CD4-positive, alpha-beta T cell treated with Interleukin-17A for 4 hours (primary cell): ENCODE measurements at regions not wholly inside any gene's neighbourhood (a gene's known extent, or its start where the extent isn't known, plus 50 kb on each side); places are given as distances from the start of the nearest gene placed in this dataset.

Experiments used
- DNase-seq: peaks from one replicate; pipeline ENCODE4 v3.0.0-alpha.2; 2020; ENCODE audit warnings: mixed read lengths

DNA sequence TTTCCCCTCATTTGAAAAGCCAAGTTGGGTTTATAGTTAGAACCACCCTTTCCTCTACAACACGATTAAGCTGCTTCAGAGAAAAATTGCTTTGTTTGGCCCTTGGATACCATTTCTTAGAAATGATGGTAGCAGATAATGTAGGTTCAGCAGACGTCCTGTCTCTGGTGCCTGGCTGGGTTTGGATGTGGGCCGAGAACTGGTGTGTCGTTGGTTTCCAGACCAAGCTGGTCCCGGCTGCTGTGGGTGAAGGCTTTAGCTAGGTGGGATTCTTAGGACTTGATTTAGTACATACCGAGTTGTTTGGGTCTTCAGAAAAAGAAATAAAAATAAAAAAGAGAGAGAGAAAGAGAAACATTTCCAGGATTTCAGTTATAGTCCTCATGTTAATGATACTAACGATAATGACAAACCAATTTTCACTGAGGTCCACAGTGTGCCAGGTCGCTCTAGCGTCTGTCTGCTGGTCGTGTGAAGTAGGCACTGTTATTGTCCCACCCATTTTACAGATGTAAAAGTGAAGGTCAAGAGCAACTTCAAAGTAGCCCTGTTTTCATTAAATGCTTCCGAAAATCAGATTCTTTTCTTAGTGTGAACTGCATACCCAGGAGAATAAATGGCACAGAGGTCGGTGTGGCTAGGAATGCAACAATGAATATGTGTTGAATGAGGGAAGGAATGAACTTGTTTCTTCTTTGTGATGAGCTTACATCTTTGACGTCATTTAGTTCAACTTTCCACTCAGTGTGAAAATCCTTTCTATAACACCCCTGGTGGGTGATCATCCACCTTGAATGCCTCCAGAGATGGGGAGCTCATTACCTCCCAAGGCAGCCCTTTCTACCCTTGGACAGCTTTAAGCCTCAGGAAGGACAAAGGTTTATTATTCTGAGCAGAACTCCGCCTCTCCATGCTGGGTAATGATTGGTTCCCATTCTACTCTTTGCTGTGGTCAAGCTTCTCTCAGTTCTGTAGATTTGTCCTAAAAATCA lies 115.9 kb downstream of the INHBB start:
- no peak for DNase-seq

DNA sequence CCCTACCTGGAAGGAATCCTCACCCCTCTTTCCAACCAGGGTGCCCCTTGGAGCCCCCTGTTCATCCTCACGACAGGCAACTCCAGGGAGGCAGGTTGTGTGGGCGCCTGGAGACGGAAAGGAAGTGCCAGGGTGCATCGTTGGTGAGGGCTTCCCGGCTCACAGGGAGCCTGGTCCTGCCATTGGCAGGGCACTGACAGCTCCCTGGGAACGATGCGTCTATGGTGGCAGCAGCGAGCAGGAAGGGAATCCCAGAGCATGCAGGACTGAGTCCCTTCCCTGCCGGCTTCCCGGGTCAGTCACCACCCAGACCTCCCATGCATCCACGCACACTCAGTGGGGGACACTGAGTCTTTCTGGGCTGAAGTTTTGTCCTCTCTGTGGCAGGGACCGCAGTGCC lies 117.6 kb downstream of the INHBB start:
- DNase-seq: no peak

DNA sequence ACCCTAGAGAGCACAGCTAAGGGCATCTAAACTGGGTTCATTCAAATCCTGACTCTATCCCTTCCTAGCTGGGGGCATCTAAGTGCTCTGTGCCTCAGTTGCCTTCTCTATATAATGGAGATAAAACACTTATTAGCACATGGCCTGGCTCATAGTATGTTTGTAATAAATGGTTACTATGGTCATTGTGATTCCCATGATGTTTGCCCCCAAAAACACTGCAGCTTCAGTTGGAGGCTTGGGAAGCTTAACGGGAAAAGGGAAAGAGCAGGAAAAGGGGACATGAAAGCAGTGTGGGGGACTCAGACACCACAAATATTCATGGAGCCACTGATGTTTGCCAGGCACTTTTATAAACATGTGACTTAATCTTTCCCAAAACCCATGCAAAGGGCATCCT lies 118.1 kb downstream of the INHBB start:
- DNase-seq: no peak

DNA sequence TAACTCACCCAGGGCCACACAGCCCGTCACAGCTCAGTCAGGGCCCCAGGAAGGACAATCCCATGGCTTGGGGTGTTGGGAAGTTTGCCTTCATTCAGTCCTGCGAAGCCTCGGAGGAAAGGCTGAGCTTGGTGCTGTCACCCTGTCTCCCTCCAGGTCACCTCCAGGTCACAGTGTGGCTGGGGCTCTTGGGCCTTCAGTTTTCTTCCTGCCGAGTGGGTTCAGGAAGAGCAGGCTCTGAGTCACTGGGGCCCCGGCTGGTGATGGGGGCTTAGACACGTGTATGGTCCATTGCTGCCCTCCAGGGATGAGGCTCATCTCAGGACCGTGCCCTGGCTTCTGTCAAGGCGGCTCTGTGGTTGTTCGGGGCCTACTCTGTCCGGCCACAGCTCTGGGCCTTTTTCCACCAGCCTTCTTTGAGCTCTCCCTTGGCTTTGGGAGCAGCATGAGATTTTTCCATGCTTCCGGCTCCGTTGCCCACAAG lies 118.6 kb downstream of the INHBB start:
- no peak for DNase-seq

DNA sequence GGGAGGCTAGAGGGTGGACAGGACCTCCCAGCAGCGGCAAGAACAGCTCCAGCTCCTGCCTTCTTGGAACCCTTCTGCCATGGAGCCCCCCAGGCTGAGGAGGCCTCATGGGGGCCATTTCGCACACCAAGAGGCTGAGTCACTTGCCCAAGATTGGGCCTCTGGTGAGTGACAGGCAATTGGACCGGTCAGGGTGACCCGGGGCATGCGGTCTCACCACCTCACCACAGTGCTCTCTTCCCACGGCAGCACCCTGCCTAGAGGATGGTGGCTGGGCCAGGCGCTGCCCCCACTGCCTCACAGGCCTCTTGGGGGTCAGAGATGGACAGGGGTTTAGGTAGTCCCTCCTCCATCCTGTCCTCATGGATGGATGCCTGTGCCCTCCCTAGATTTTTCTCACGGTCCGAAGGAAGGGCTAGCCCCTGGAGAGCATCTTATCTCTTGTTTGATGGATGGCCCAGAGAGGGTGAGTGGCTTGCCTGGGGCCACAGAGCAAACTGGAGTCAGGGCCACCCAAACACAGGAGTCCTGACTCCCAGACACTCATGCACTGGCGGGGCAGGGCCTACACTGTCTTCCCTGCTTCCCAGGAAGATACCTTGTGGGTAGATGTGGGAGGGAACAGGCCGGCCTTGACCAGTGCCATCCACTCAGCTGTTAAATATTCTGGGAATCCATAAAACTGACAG lies 119.2 kb downstream of the INHBB start:
- no peak for DNase-seq

DNA sequence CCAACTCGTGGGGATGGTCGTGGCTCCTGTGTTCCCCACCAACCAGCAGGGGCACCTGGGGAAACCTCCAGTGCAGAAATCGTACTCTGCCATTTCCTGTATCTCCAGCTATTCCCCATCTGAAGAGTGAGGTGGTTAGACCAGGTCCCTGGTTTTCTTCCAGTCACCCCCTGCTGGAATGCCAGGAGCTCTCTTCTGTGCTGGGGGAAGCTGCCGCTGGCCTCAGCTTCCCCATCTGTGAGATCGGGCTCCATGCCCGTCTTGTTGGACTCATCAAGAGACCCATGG lies 119.7 kb downstream of the INHBB start:
- DNase-seq: no peak

DNA sequence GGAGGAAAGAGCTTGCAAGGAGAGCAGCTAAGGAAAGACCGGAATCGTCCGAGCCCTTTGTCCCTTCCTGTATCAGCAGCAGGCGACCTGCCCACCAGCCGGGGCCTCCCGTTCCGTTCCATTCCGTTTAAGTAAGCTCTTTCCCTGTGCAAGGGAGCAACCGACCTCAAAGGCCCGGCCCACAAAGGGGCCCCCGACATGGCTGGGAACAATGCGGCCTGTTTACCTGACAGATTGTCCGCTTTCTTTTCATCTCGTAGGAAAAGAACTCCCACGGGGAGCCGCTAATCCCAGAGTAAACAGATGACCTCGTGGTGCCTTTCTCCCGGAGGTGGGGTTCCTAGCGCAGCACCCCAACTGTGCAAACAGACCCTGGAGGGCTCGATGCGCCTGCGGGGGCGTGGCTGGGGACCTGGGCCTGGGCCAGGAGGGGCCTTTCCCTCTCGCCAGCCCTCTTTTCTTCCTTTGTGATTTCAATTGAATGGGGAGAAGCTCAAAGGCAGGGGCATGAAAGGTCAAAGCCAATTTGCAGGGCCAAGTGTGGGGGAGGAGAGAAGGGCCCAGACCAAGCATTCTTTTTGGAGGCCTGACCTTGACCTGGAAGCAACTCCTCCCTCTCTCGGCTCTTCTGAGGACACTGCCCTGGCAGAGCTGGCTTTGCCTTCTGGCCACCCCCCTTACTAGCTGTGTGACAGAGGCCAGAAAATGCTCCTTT lies 120.2 kb downstream of the INHBB start:
- no peak for DNase-seq

DNA sequence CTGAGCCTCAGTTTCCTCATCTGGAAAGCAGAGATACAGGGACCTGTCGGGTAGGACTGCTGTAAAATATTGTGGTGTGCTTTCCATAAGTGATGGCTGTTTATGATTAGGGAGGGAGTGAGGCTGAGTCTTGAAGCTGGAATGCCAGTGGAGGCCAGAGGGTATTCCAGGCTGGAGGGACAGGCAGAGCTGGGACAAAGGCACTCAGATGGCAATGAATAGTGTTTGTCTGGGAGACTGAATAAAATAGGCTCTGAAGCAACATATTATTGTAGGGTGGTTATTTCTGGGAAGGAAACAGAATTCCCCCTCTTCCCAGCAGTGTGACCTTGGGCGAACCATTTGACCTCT lies 120.7 kb downstream of the INHBB start:
- DNase-seq: no peak

DNA sequence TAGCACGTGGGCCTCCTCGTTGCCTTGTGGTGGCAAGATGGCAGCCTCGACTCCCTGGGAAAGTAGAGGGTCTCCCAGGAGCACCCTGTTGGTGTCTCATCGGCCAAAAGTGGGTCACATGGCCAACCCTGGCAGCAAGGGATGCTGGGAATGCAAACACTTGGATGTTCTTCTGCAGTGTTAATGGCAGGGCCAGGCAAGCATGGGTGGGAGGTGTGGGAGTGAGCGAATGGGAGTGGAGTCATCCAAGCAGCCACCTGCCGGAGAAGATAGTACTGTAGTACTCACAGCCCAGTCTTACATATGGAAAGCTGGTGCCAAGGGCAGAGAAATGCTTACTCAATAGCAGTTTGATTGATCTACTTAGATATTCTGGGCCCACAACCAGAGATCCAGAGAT lies 122.2 kb downstream of the INHBB start:
- no peak for DNase-seq

DNA sequence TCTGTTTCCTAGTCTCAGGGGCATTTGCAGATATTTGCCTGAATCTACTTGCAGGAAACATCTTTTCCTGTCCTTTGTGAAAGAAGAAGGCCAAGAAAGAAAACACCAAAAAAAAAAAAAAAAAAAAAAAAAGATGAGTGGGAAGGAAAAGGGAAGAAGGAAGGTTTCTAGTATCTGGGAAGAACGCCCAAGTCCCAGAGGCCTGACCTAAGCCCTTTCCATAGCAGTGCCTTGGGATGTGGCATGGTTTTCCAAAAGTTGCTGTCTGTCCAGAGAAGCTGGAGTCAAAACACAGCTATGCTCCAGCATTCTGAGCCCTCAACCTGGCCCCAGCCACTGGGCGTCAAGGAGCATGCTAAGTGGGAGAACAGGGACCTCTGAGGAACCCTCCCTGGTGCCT lies 123.5 kb downstream of the INHBB start:
- no peak for DNase-seq

DNA sequence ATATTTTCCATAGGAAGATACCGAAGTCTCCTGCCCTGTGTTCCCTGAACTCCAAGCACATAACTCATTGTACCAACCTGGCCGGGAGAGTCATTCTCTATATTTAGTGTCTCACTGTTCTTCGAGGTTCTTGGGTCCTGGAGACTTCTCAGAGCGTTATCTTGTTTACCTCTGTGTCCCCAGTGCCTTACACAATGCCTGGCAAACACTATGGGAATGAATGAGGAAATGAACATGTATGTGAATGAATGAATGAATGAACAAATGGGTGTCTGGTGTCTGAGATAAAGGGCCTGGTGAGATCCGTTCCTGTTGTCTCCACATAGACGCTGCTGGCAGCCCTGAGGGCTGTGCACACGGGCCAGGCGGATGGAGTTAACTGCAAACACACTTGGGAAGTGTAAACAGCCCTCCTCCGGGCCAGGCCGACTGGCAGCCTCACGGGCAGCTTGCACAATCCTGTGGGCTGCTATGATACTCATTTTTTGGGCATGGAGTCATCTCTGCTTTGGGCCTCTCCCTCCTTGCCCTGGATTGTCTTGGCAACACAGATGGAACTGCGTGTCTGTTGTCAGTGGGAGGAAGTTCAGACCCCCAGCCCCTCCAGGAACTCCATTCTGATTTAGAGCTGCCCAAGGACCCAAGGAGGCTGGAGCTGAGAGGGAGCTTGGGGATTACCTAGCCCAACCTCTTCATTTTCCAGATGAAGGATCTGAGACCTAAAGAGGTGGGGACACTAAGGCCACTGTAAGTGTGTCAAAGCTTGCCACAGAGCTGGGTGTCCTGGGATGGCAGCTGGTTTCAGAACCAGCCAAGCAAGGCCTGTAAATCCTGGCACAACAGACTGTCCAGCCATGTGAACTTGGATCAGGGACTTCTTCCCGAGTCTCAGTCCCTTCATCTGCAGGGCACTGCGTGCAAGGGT lies 124.4 kb downstream of the INHBB start:
- DNase-seq: no peak

DNA sequence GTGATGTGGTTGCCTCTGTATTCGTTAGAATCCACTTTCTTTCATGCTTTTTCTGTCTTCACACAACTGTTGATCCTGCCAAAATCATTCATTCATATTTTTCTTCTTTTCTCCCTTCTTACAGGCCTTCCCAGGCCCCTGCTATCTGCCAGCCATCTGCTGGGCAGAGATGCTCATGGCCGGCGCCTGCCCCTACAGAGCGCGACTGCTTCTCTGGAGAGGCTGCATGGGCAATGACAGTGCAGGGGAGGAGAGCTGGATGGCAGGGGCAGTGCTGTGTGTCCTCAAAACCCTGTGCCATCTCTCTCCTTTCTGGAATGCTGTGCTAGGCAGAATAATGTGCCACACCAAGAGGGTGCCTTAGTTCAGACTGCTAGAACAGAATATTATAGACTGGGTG lies 125.2 kb downstream of the INHBB start:
- DNase-seq: no peak

DNA sequence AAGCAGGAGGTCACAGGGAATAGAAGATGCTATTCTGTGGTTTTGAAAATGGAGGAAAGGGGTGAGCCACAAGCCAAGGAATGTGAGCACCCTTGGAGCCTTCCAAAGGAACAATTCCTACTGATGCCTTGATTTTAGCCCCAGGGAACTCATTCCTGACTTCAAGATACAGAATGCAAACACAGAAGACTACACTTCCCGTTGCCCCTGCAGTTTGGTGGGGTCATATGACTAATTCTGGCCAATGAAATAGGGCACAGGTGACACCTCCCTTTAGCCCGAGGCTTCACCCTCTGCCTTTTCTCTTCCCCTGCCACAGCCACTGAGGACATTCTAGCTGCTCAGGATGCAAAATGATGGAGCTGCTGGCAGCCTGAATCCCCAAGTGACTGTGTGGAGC lies 126.1 kb downstream of the INHBB start:
- DNase-seq: no peak

DNA sequence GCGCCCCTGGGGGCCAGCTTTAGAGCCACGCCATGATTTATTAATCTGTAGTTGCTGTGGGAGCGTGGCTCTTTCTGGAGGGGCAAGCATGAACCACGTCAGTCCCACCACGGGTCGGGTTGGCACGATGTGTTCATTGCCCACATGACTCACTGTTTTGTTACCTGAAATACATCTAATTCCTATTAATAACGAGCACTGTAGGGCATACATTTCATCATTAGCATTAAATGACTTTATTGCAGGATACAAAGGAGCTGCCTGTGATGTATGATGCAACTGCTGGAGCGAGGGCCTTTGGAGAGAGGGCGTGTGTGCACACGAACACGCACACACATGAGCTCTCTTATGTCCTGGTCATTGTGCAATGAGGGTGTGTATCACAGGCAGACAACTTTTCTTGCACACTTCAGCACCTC lies 127.0 kb downstream of the INHBB start:
- DNase-seq: no peak

DNA sequence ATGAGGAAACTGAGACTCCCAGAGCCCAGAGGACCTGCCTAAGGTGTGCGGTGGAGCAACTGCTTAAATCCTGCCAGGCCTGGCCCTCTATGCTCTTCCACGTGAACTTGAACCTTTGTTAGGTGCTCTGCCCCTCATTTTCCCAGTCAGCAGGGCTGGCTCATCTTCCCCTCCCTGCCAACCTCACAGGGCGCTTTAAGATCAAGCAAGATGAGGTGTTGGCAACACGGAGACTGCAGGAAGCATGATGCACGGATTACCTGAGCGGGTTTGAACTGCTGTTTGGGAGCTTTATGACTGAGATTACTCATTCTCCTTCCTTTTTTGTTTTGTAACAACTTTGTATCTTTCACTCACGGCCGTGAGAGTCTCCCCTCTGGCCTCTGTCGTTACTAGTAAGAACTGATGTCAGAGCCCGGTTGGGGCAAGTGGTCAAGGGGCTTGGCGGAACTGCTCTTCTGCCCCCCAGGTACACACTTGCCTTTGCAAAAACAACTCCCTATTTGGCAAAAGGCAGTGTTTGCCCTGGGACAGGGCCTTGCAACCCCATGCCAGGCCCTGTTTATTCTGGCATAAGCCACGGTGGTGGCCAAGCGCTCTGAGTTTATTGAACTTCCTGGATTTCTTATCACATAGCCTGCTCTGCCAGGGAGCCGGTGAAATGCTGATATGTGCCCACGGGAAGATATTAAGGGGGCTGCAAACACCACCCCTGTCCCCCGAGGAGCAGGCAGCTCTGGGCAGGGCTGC lies 127.8 kb downstream of the INHBB start:
- DNase-seq: no peak

DNA sequence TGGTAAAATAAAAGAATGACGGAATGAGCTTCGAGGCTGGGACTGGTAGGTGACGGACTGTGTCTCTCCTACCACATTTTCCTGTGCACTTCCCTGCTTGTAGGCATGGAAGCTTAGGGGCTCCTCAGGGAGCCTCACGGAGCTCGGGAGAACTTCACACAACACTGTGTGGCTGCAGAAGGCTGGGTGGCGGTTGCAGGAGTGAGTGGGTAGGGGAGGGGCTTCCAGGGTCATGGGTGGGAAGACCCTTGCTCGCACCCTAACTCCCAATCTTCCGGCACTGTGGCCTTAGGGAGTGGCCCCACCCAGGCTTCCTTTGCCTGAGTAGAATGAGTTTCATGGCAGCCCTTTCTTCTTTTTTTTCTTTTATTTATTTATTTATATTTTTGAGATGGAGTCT lies 128.6 kb downstream of the INHBB start:
- DNase-seq: no peak

DNA sequence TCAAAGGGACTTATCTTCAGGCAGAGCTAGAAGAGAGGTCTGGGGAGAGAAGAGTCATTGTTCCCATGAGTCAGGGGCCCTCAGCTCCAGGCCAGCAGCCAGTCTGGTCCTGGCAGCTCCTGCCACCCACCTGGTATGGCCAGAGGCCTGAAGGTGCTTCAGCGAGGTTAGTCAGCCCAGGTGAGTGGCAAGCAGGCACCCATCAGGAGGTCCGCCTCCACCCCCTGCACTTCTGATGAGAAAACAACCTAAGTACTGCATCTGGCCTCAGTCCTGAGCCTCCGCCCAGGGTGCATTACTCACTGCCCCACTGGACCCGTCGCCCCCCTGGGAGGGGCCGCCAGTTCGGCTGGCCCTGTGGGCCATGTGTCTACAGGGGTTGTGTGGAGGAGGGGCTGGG lies 130.2 kb downstream of the INHBB start:
- DNase-seq: no peak

DNA sequence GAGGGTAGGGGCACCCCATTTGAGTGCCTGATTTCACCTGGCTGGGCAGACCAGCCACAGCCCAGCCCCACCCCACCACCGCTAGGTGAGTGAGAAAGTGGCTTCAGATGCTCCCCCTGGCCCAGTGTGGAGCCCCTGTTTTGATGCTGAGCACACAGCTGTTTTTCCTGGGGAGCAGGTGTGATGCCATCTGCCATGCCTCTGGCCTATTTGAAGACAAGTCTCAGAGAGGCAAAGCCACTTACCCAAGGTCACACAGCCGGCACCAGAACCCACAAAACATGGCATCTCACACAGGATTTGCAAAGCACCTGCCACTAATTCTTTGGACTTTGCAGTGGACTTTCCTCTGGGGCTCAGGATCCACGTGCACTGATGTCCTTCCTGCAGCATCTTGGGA lies 131.3 kb downstream of the INHBB start:
- DNase-seq: no peak

DNA sequence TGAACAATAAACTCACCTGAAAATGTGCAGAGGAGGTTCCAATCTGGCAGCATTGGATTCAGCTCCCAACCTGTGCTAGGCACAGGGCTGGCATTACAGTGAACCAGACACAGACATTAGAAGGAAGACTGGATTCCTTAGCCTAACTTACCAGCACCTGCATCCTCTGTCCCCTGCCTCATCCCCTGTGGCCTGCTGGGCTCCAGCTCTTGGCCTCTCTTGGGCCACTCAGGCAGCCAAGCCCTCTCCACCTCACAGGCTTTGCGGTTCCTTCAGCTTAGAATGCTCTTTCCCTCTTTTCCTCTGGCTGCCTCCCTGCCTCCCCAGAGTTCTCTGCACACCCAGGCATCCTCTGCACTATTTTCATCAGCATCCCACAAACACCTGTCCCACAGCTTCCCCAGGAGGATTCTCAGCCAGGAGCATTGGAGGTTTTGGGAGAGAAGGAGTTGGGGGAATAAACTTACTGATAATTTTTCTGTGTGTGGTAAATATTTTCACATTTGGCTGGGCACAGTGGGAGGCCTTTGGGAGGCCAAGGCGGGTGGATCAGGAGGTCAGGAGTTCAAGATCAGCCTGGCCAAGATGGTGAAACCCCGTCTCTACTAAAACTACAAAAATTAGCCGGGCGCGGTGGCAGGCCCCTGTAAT lies 132.0 kb downstream of the INHBB start:
- DNase-seq: no peak

DNA sequence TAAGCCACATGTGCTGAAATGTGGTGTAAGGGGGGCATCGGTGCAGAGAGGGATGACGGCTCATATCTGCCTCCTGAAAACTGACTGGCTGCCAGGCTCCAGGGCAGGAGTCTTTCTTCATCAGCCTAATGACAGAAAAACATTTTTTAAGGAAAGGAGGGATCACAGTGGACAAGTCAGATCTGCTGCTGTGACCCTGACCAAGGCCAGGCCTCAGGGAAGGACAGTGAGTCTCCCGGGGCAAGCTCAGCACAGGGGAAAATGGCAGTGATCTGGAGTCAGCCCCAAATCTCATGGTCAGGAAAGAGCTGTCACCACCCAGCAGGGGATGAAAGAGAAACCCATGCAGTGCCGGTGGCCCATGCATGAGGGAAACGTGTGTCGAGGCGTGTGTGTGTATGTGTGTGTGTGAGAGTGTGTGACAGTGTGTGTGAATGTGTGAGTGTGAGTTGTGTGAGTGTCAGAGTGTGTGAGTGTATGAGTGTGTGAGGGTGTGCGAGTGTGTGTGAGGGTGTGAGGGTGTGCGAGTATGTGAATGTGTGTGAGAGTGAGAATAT lies 134.5 kb downstream of the INHBB start:
- DNase-seq: no peak

DNA sequence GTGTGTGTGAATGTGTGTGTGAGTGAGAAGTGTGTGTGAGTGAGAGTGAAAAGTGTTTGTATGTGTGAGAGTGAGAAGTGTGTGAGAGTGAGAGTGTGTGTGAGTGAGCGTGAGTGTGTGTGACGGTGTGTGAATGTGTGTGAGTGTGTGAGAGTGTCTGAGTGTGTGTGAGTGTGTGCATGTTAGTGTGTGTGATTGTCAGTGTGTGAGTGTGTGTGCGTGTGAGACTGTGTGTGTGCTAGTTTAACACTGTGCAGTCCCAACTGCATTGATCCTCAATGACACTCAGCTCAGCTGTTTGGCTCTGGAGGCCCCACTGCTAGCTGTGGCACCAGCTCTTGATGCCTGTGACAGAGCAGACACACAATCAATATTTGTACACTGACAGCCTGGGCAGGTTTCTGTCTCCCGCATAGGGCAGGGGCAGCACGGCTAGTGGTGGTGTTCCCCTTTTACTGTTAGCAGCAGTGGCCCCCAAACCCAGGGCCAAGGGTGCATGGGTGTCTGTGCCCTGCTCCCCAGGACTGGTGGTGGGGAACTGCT lies 135.0 kb downstream of the INHBB start:
- DNase-seq: no peak
